ENCODE measurements at regions not wholly inside any gene's neighbourhood (a gene's known extent, or its start where the extent isn't known, plus 50 kb on each side); places are given as distances from the start of the nearest gene placed in this dataset.

DNA sequence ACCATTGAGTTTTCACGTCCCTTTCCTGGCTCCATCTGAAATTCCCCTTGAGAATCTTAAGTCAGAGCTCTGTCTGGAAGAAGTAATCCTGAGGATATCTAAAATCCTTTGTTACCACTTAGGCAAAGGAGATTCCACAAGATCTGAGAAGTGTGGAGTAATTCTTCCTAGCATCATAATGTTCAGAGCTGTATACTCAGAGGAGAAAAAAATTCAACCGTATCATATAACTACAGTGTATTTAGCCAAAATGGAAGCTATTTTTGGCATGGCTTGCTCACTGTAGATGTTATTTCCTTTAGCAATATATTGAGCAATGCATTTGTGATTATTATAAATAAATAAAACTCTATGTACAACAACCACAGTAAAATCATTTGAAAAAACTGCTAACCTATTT lies 1858.4 kb downstream of the EFNA5 start:
- TF ChIP-seq, protein P1, sequence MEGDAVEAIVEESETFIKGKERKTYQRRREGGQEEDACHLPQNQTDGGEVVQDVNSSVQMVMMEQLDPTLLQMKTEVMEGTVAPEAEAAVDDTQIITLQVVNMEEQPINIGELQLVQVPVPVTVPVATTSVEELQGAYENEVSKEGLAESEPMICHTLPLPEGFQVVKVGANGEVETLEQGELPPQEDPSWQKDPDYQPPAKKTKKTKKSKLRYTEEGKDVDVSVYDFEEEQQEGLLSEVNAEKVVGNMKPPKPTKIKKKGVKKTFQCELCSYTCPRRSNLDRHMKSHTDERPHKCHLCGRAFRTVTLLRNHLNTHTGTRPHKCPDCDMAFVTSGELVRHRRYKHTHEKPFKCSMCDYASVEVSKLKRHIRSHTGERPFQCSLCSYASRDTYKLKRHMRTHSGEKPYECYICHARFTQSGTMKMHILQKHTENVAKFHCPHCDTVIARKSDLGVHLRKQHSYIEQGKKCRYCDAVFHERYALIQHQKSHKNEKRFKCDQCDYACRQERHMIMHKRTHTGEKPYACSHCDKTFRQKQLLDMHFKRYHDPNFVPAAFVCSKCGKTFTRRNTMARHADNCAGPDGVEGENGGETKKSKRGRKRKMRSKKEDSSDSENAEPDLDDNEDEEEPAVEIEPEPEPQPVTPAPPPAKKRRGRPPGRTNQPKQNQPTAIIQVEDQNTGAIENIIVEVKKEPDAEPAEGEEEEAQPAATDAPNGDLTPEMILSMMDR (IDR thresholded peaks at IDR 0.05) = no peak
- TF ChIP-seq POLR2A (IDR thresholded peaks at IDR 0.05) = no peak
